HUES48 (cell line): ENCODE measurements at regions not wholly inside any gene's neighbourhood (a gene's known extent, or its start where the extent isn't known, plus 50 kb on each side); places are given as distances from the start of the nearest gene placed in this dataset.
"Not testable (repeated sequence)": the region's sequence is repeated elsewhere in the genome, so short reads cannot be mapped to it uniquely, and the experiment has no call there.

Experiments
- H3K27ac ChIP-seq: one replicate; pipeline ENCODE4 v1.7.0; 2013; ENCODE audit warnings: low read depth, low read length, inconsistent platforms
- H3K27me3 ChIP-seq: 2 replicates; pipeline ENCODE4 v1.6.1; 2013; ENCODE audit warnings: mild to moderate bottlenecking, low read length; ENCODE audit not compliant: control insufficient read depth, insufficient read depth
- H3K36me3 ChIP-seq: 2 replicates; pipeline ENCODE4 v1.6.1; 2013; ENCODE audit warnings: low read length; ENCODE audit not compliant: control insufficient read depth, insufficient read depth
- H3K4me1 ChIP-seq: 2 replicates; pipeline ENCODE4 v1.6.1; 2013; ENCODE audit warnings: mild to moderate bottlenecking, low read length; ENCODE audit not compliant: control insufficient read depth, insufficient read depth
- H3K4me3 ChIP-seq: 2 replicates; pipeline ENCODE4 v1.5.1; 2013; ENCODE audit warnings: mild to moderate bottlenecking, low read depth, low read length
- H3K9ac ChIP-seq: 2 replicates; pipeline ENCODE4 v1.6.1; 2013; ENCODE audit warnings: mild to moderate bottlenecking, low read depth, low read length, moderate library complexity
- H3K9me3 ChIP-seq: 2 replicates; pipeline ENCODE4 v1.6.1; 2013; ENCODE audit warnings: low read length; ENCODE audit not compliant: control insufficient read depth, insufficient read depth

DNA sequence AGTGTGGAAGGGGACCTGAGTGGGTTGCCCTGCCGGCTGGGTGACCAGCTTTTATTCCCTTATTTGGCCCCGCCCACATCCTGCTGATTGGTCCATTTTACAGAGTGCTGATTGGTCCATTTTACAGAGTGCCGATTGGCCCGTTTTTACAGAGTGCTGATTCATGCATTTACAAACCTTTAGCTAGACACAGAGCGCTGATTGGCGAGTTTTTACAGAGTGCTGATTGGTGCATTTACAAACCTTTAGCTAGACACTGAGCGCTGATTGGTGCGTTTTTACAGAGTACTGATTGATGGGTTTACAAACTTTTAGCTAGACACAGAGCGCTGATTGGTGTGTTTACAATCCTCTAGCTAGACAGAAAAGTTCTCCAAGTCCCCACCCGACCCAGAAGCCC lies 245.0 kb downstream of the MAT2B start:
- H3K4me3 ChIP-seq, H3K36me3 ChIP-seq, H3K27me3 ChIP-seq, H3K9ac ChIP-seq, H3K27ac ChIP-seq, H3K9me3 ChIP-seq, H3K4me1 ChIP-seq: not testable (repeated sequence)

GRCh38 chr5:163755505-163755904 lies 250.1 kb downstream of the MAT2B start:
- no peak overlapping the region for H3K27ac ChIP-seq
- no peak overlapping the region for H3K9ac ChIP-seq
- no peak overlapping the region for H3K4me3 ChIP-seq
- no peaks in the 10 kb centered on the region for H3K27me3 ChIP-seq
- H3K9me3 ChIP-seq = 0 out of 2 replicates have a peak, but pooled peaks cover 3% of the 10 kb centered on the region
- H3K36me3 ChIP-seq = no peaks in the 10 kb centered on the region
- H3K4me1 ChIP-seq = no peaks in the 10 kb centered on the region

DNA sequence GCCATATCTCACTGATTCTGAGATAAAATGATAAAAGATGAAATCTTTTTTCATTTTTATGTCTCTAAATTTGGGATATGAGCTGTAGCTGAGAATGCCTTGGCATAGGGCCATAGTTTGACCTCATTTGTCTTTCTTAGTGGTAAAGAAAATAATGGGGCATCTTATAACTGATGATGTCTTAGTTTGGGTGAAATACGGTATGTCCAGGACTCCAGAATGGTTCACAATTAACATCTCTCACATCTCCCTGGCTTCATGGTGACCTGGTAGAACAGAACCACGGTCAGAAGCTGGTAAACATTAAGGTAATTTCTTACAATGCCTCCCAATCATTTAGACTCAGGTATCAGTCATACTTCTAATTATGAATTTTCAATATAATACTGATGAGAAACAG lies 250.8 kb downstream of the MAT2B start:
- no peak overlapping the region for H3K9ac ChIP-seq
- no peaks in the 10 kb centered on the region for H3K36me3 ChIP-seq
- no peaks in the 10 kb centered on the region for H3K4me1 ChIP-seq
- no peak overlapping the region for H3K27ac ChIP-seq
- no peak overlapping the region for H3K4me3 ChIP-seq
- H3K27me3 ChIP-seq = no peaks in the 10 kb centered on the region
- H3K9me3 ChIP-seq = no peaks in the 10 kb centered on the region

DNA sequence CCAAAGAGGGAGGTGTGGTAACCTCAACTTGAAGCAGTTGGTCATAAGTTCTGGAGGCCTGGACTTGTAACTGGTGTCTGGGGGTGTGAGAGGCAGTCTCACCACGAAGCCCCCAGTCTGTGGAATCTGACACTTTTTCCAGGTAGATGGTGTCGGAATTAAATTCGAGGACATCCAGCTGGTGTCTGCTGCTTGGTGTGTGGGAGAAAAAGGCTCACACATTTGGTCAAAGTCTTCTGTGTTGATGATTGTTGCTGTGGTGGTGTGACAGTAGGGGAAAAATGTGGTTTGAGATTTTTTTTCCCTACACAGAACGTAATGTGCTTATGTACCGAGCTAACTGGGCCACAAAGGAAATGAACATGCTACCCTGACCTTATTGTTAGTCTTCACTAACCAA lies 251.9 kb downstream of the MAT2B start:
- no peak overlapping the region for H3K27ac ChIP-seq
- H3K36me3 ChIP-seq = no peaks in the 10 kb centered on the region
- no peaks in the 10 kb centered on the region for H3K9me3 ChIP-seq
- H3K9ac ChIP-seq = no peak overlapping the region
- no peaks in the 10 kb centered on the region for H3K4me1 ChIP-seq
- H3K4me3 ChIP-seq = no peak overlapping the region
- H3K27me3 ChIP-seq = no peaks in the 10 kb centered on the region

- H3K4me1 ChIP-seq = no peaks in the 10 kb centered on the region
- H3K36me3 ChIP-seq = no peaks in the 10 kb centered on the region
- H3K27me3 ChIP-seq = no peaks in the 10 kb centered on the region
- H3K4me3 ChIP-seq = no peak overlapping the region
- no peak overlapping the region for H3K9ac ChIP-seq
- H3K27ac ChIP-seq = no peak overlapping the region
- H3K9me3 ChIP-seq = no peaks in the 10 kb centered on the region
Observed at GRCh38 chr5:163758283-163758711, 252.9 kb downstream of the MAT2B start.

GRCh38 chr5:163759000-163759704 lies 253.7 kb downstream of the MAT2B start:
- Histone ChIP-seq H3K4me3 (no peak overlapping the region), H3K36me3 (no peaks in the 10 kb centered on the region), H3K9me3 (no peaks in the 10 kb centered on the region), H3K27ac (no peak overlapping the region), H3K4me1 (no peaks in the 10 kb centered on the region), H3K9ac (no peak overlapping the region), H3K27me3 (no peaks in the 10 kb centered on the region)

GRCh38 chr5:163760498-163760897 lies 255.1 kb downstream of the MAT2B start:
- H3K4me3 ChIP-seq = no peak overlapping the region
- H3K27me3 ChIP-seq = no peaks in the 10 kb centered on the region
- H3K9me3 ChIP-seq = no peaks in the 10 kb centered on the region
- H3K9ac ChIP-seq = no peak overlapping the region
- H3K4me1 ChIP-seq = no peaks in the 10 kb centered on the region
- no peak overlapping the region for H3K27ac ChIP-seq
- no peaks in the 10 kb centered on the region for H3K36me3 ChIP-seq

GRCh38 chr5:163766936-163767670 lies 261.7 kb downstream of the MAT2B start:
- Histone ChIP-seq H3K36me3 (no peaks in the 10 kb centered on the region), H3K4me3 (no peak overlapping the region), H3K27ac (no peak overlapping the region), H3K27me3 (no peaks in the 10 kb centered on the region), H3K4me1 (no peaks in the 10 kb centered on the region), H3K9me3 (no peaks in the 10 kb centered on the region), H3K9ac (no peak overlapping the region)

DNA sequence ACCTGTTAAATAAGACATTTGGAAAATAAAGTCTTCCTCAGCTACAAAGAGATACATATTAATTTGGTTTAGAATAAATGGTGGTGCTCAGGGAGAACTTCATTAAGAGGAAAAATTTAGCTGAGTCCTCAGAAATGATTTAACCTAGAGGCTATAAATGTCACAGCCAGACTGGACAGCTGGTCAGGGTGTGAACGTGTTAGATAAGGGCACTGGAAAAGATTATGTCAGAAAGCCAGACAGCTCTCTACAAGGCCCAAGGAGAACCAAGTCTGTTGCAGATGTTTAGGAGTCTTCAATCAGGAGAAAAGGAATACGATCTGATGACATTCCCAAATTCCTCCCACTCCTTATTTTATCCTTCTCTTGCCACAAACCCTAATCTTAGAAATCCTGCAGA lies 265.2 kb downstream of the MAT2B start:
- no peaks in the 10 kb centered on the region for H3K27me3 ChIP-seq
- H3K4me1 ChIP-seq = no peaks in the 10 kb centered on the region
- no peaks in the 10 kb centered on the region for H3K9me3 ChIP-seq
- H3K9ac ChIP-seq = no peak overlapping the region
- no peak overlapping the region for H3K27ac ChIP-seq
- H3K36me3 ChIP-seq = no peaks in the 10 kb centered on the region
- no peak overlapping the region for H3K4me3 ChIP-seq

GRCh38 chr5:163772241-163772640 lies 266.8 kb downstream of the MAT2B start:
- Histone ChIP-seq H3K4me1 (no peaks in the 10 kb centered on the region), H3K9me3 (no peaks in the 10 kb centered on the region), H3K36me3 (no peaks in the 10 kb centered on the region), H3K4me3 (no peak overlapping the region), H3K9ac (no peak overlapping the region), H3K27ac (no peak overlapping the region), H3K27me3 (no peaks in the 10 kb centered on the region)

DNA sequence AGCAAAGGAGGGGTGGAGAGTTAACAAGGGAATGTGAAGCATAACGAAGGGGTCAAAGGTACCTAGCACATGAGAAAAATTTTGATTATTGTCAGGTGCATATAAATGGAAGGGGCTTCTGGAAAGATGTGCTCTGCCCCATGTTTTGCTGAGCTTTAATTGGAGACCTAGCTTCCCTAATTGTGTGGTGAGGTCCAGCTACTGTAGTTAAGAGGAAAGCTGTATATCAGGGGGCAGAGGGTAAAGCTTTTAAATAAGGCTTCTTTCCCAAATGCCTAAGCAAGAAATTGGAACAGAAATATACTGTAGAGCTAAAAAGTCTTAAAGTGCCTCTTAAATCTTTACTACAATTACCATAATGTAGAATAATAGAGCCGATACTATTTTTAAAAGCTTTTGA lies 267.2 kb downstream of the MAT2B start:
- H3K4me1 ChIP-seq = no peaks in the 10 kb centered on the region
- no peaks in the 10 kb centered on the region for H3K27me3 ChIP-seq
- no peaks in the 10 kb centered on the region for H3K9me3 ChIP-seq
- no peak overlapping the region for H3K27ac ChIP-seq
- H3K36me3 ChIP-seq = no peaks in the 10 kb centered on the region
- no peak overlapping the region for H3K4me3 ChIP-seq
- no peak overlapping the region for H3K9ac ChIP-seq
